ENCODE measurements at regions not wholly inside any gene's neighbourhood (a gene's known extent, or its start where the extent isn't known, plus 50 kb on each side); places are given as distances from the start of the nearest gene placed in this dataset.
"Not testable (repeated sequence)": the region's sequence is repeated elsewhere in the genome, so short reads cannot be mapped to it uniquely, and the experiment has no call there.

- DNase-seq, result not testable (repeated sequence)
Observed at GRCh38 chr20:29566901-29567635, 1690.4 kb upstream of the DEFB115 start.

- DNase-seq, result not testable (repeated sequence)
Observed at GRCh38 chr20:29567671-29568070, 1689.8 kb upstream of the DEFB115 start.

- DNase-seq, result not testable (repeated sequence)
Observed at GRCh38 chr20:29570126-29570525, 1687.3 kb upstream of the DEFB115 start.

GRCh38 chr20:29589530-29589929, 1667.9 kb upstream of the DEFB115 start:
- not testable (repeated sequence) for DNase-seq

- not testable (repeated sequence) for DNase-seq
Observed at GRCh38 chr20:29604163-29604562, 1653.3 kb upstream of the DEFB115 start.

- not testable (repeated sequence) for DNase-seq
Observed at GRCh38 chr20:29606171-29606570, 1651.3 kb upstream of the DEFB115 start.

GRCh38 chr20:29629395-29629794, 1628.1 kb upstream of the DEFB115 start:
- not testable (repeated sequence) for DNase-seq

Data from fibroblast of skin of scalp (primary cell).